OCI-LY3 (cell line): ENCODE measurements at regions not wholly inside any gene's neighbourhood (a gene's known extent, or its start where the extent isn't known, plus 50 kb on each side); places are given as distances from the start of the nearest gene placed in this dataset.

Experiments
- CTCF ChIP-seq: fragments of 200-600, 300-600 bp; sonication (generic); IDR thresholded peaks from 2 replicates; pipeline ENCODE4 v1.5.1; 2014; ENCODE audit warnings: antibody characterized with exemption, low read length, low read depth
- EZH2phosphoT487 ChIP-seq: fragments of 200-600 bp; shearing (Covaris generic); IDR thresholded peaks from 2 replicates; pipeline ENCODE4 v1.6.1; 2018; ENCODE audit warnings: antibody characterized with exemption, mixed run types, low read depth

- TF ChIP-seq CTCF (no peak), EZH2phosphoT487 (no peak)
Measured at GRCh38 chr2:55780697-55781096, 87.1 kb upstream of the PNPT1 start.
